IgD-negative memory B cell (primary cell): ENCODE measurements at regions not wholly inside any gene's neighbourhood (a gene's known extent, or its start where the extent isn't known, plus 50 kb on each side); places are given as distances from the start of the nearest gene placed in this dataset.

Source experiments
- H3K27ac Mint-ChIP-seq, 3 donors: one replicate each; pipeline ENCODE4 v1.8.0; 2020 to 2022; ENCODE audit warnings: mild to moderate bottlenecking in 3 of 3, mixed read lengths in 3 of 3, moderate library complexity in 1 of 3
- H3K27me3 Mint-ChIP-seq: one replicate; pipeline ENCODE4 v1.8.0; 2021; ENCODE audit warnings: mixed read lengths
- H3K36me3 Mint-ChIP-seq: one replicate; pipeline ENCODE4 v1.8.0; 2020; ENCODE audit warnings: mild to moderate bottlenecking, mixed read lengths
- H3K4me1 Mint-ChIP-seq, 3 donors: one replicate each; pipeline ENCODE4 v1.8.0; 2020 to 2022; ENCODE audit warnings: mixed read lengths in 3 of 3, mild to moderate bottlenecking in 1 of 3
- H3K4me3 Mint-ChIP-seq, 4 donors: one replicate each; pipeline ENCODE4 v1.8.0; 2020 to 2022; ENCODE audit warnings: mild to moderate bottlenecking in 4 of 4, mixed read lengths in 4 of 4, moderate library complexity in 3 of 4
- H3K9me3 Mint-ChIP-seq, 3 donors: one replicate each; pipeline ENCODE4 v1.8.0; 2020 to 2021; ENCODE audit warnings: mixed read lengths in 3 of 3, mild to moderate bottlenecking in 1 of 3

GRCh38 chr3:54071601-54072000, 50.8 kb upstream of the CACNA2D3 start:
- peaks cover 0 to 12% (median 10%) of the 10 kb centered on the region in 3 donors for H3K9me3 Mint-ChIP-seq
- no peak overlapping the region for H3K4me3 Mint-ChIP-seq
- no peaks in the 10 kb centered on the region for H3K36me3 Mint-ChIP-seq
- no peaks in the 10 kb centered on the region for H3K4me1 Mint-ChIP-seq
- no peak overlapping the region for H3K27ac Mint-ChIP-seq
- H3K27me3 Mint-ChIP-seq = peaks cover 3% of the 10 kb centered on the region

GRCh38 chr3:54069961-54070360, 52.4 kb upstream of the CACNA2D3 start:
- H3K4me3 Mint-ChIP-seq = no peak overlapping the region
- peaks cover 10% of the 10 kb centered on the region for H3K27me3 Mint-ChIP-seq
- H3K36me3 Mint-ChIP-seq = no peaks in the 10 kb centered on the region
- H3K4me1 Mint-ChIP-seq = no peaks in the 10 kb centered on the region
- no peak overlapping the region for H3K27ac Mint-ChIP-seq
- peaks cover 0 to 12% (median 10%) of the 10 kb centered on the region in 3 donors for H3K9me3 Mint-ChIP-seq

- H3K36me3 Mint-ChIP-seq = peaks cover 3% of the 10 kb centered on the region
- no peaks in the 10 kb centered on the region for H3K4me1 Mint-ChIP-seq
- H3K9me3 Mint-ChIP-seq = peaks cover 0 to 12% (median 12%) of the 10 kb centered on the region in 3 donors
- peaks cover 10% of the 10 kb centered on the region for H3K27me3 Mint-ChIP-seq
- no peak overlapping the region for H3K27ac Mint-ChIP-seq
- H3K4me3 Mint-ChIP-seq = no peak overlapping the region
Observed at GRCh38 chr3:54067055-54067698, 55.2 kb upstream of the CACNA2D3 start.

- Mint-ChIP-seq H3K9me3 (peaks cover 0 to 12% (median 12%) of the 10 kb centered on the region in 3 donors), H3K4me1 (no peaks in the 10 kb centered on the region), H3K27me3 (peaks cover 10% of the 10 kb centered on the region), H3K27ac (no peak overlapping the region), H3K36me3 (peaks cover 3% of the 10 kb centered on the region), H3K4me3 (no peak overlapping the region)
Observed at GRCh38 chr3:54066253-54066652, 56.1 kb upstream of the CACNA2D3 start.

GRCh38 chr3:54065586-54065985, 56.8 kb upstream of the CACNA2D3 start:
- H3K27me3 Mint-ChIP-seq = peaks cover 10% of the 10 kb centered on the region
- H3K9me3 Mint-ChIP-seq = peaks cover 0 to 7% (median 7%) of the 10 kb centered on the region in 3 donors
- H3K27ac Mint-ChIP-seq = no peak overlapping the region
- H3K4me3 Mint-ChIP-seq = no peak overlapping the region
- H3K4me1 Mint-ChIP-seq = no peaks in the 10 kb centered on the region
- H3K36me3 Mint-ChIP-seq = peaks cover 3% of the 10 kb centered on the region

- Mint-ChIP-seq H3K36me3 (peaks cover 3% of the 10 kb centered on the region), H3K4me3 (no peak overlapping the region), H3K4me1 (no peaks in the 10 kb centered on the region), H3K27ac (no peak overlapping the region), H3K9me3 (peaks cover 0 to 3% (median 3%) of the 10 kb centered on the region in 3 donors), H3K27me3 (peaks cover 10% of the 10 kb centered on the region)
Observed at GRCh38 chr3:54065140-54065539, 57.2 kb upstream of the CACNA2D3 start.

- H3K4me1 Mint-ChIP-seq = no peaks in the 10 kb centered on the region
- H3K27me3 Mint-ChIP-seq = peaks cover 10% of the 10 kb centered on the region
- H3K36me3 Mint-ChIP-seq = peaks cover 3% of the 10 kb centered on the region
- H3K4me3 Mint-ChIP-seq = no peak overlapping the region
- H3K9me3 Mint-ChIP-seq = peaks cover 0 to 2% (median 0%) of the 10 kb centered on the region in 3 donors
- H3K27ac Mint-ChIP-seq = no peak overlapping the region
Observed at GRCh38 chr3:54064486-54064885, 57.9 kb upstream of the CACNA2D3 start.

GRCh38 chr3:54062546-54062945, 59.8 kb upstream of the CACNA2D3 start:
- no peak overlapping the region for H3K27ac Mint-ChIP-seq
- peaks cover 3% of the 10 kb centered on the region for H3K36me3 Mint-ChIP-seq

GRCh38 chr3:54056521-54056920, 65.8 kb upstream of the CACNA2D3 start:
- Mint-ChIP-seq H3K27me3 (peaks cover 5% of the 10 kb centered on the region), H3K9me3 (peaks cover 0 to 2% (median 2%) of the 10 kb centered on the region in 3 donors), H3K27ac (no peak overlapping the region), H3K36me3 (no peaks in the 10 kb centered on the region), H3K4me3 (no peak overlapping the region), H3K4me1 (no peaks in the 10 kb centered on the region)

More at GRCh38 chr3:54062546-54062945, 59.8 kb upstream of the CACNA2D3 start:
- no peaks in the 10 kb centered on the region for H3K4me1 Mint-ChIP-seq
- no peak overlapping the region for H3K4me3 Mint-ChIP-seq
- peaks cover 15% of the 10 kb centered on the region for H3K27me3 Mint-ChIP-seq
- H3K9me3 Mint-ChIP-seq = peaks cover 0 to 2% (median 2%) of the 10 kb centered on the region in 3 donors

GRCh38 chr3:54053882-54054281, 68.5 kb upstream of the CACNA2D3 start:
- Mint-ChIP-seq H3K9me3 (peaks cover 0 to 2% (median 2%) of the 10 kb centered on the region in 3 donors), H3K27me3 (peaks cover 3% of the 10 kb centered on the region), H3K36me3 (no peaks in the 10 kb centered on the region), H3K4me1 (no peaks in the 10 kb centered on the region), H3K4me3 (no peak overlapping the region), H3K27ac (no peak overlapping the region)

- Mint-ChIP-seq H3K27ac (no peak overlapping the region), H3K4me3 (no peak overlapping the region), H3K4me1 (no peaks in the 10 kb centered on the region), H3K27me3 (peaks cover under 1% of the 10 kb centered on the region), H3K36me3 (no peaks in the 10 kb centered on the region), H3K9me3 (peaks cover 0 to 2% (median 0%) of the 10 kb centered on the region in 3 donors)
Observed at GRCh38 chr3:54053211-54053610, 69.1 kb upstream of the CACNA2D3 start.

GRCh38 chr3:54047568-54047967, 74.8 kb upstream of the CACNA2D3 start:
- H3K4me3 Mint-ChIP-seq = no peak overlapping the region
- no peak overlapping the region for H3K27ac Mint-ChIP-seq
- no peaks in the 10 kb centered on the region for H3K36me3 Mint-ChIP-seq
- H3K4me1 Mint-ChIP-seq = no peaks in the 10 kb centered on the region
- H3K27me3 Mint-ChIP-seq = peaks cover 8% of the 10 kb centered on the region
- H3K9me3 Mint-ChIP-seq = peaks cover 0 to 3% (median 1%) of the 10 kb centered on the region in 3 donors

- Mint-ChIP-seq H3K9me3 (peaks cover 0 to 3% (median 1%) of the 10 kb centered on the region in 3 donors), H3K4me1 (no peaks in the 10 kb centered on the region), H3K36me3 (no peaks in the 10 kb centered on the region), H3K27ac (no peak overlapping the region), H3K27me3 (peaks cover 8% of the 10 kb centered on the region), H3K4me3 (no peak overlapping the region)
Observed at GRCh38 chr3:54046641-54047214, 75.6 kb upstream of the CACNA2D3 start.

- no peak overlapping the region for H3K27ac Mint-ChIP-seq
- H3K9me3 Mint-ChIP-seq = peaks cover 0 to 3% (median 1%) of the 10 kb centered on the region in 3 donors
- no peaks in the 10 kb centered on the region for H3K4me1 Mint-ChIP-seq
- H3K36me3 Mint-ChIP-seq = no peaks in the 10 kb centered on the region
- no peak overlapping the region for H3K4me3 Mint-ChIP-seq
- peaks cover 8% of the 10 kb centered on the region for H3K27me3 Mint-ChIP-seq
Observed at GRCh38 chr3:54045061-54045815, 77.1 kb upstream of the CACNA2D3 start.

GRCh38 chr3:54042259-54042823, 80.0 kb upstream of the CACNA2D3 start:
- H3K4me3 Mint-ChIP-seq = no peak overlapping the region
- peaks cover 4% of the 10 kb centered on the region for H3K27me3 Mint-ChIP-seq
- peaks cover 0 to 1% (median 0%) of the 10 kb centered on the region in 3 donors for H3K9me3 Mint-ChIP-seq
- H3K27ac Mint-ChIP-seq = no peak overlapping the region
- H3K36me3 Mint-ChIP-seq = no peaks in the 10 kb centered on the region
- H3K4me1 Mint-ChIP-seq = no peaks in the 10 kb centered on the region
